ENCODE measurements at regions not wholly inside any gene's neighbourhood (a gene's known extent, or its start where the extent isn't known, plus 50 kb on each side); places are given as distances from the start of the nearest gene placed in this dataset.
A peak's percentile ranks its signal among the peaks of the same experiment; 100 is the strongest.

DNA sequence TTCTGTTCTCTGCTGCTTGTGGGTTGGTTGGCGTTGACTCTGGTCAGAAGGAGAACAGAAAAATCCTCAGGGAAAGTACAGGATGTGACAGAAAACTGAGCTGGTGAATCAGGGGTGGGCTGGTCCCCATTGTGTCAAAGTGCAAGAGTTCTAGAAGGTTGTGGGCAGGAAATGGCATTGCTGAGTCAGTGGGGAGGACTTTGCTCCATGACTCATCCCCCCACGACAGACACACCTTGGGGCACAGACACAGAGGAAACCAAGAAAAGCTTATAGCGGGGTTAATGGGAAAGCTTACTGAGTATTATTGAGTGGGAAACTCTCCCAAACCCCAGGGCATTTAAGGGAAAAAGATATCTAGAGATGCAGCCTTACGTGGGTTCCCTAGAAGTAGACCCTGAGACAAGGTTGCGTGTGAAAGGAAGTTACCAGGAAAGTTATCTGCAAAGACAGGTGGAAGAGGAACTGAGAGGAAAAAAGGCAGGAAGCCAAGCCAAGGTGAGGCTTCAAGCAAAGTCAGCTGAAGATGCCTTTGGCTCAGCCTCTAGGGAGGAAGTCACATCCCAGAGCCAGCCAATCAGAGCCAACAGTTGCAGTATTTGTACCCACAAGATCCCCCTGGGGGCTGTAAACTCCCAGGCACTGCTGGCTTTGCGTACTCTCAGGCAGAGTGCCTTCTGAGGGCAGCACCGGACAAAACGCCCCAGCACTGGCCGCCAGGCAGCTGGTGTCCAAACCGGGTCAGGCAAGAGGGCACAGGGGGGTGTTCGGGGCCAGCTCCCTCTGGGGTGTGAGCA lies 86.4 kb downstream of the FOXL1 start:
- Histone ChIP-seq H3K27ac (peak overlapping the region in 1 of 2 donors; percentile 11), H3K9me3 (no peaks in the 10 kb centered on the region), H3K4me1 (peaks cover 0 to 39% of the 10 kb centered on the region in 2 donors), H3K4me3 (no peak overlapping the region), H3K27me3 (no peaks in the 10 kb centered on the region), H3K36me3 (no peaks in the 10 kb centered on the region)
- TF ChIP-seq, protein P1, sequence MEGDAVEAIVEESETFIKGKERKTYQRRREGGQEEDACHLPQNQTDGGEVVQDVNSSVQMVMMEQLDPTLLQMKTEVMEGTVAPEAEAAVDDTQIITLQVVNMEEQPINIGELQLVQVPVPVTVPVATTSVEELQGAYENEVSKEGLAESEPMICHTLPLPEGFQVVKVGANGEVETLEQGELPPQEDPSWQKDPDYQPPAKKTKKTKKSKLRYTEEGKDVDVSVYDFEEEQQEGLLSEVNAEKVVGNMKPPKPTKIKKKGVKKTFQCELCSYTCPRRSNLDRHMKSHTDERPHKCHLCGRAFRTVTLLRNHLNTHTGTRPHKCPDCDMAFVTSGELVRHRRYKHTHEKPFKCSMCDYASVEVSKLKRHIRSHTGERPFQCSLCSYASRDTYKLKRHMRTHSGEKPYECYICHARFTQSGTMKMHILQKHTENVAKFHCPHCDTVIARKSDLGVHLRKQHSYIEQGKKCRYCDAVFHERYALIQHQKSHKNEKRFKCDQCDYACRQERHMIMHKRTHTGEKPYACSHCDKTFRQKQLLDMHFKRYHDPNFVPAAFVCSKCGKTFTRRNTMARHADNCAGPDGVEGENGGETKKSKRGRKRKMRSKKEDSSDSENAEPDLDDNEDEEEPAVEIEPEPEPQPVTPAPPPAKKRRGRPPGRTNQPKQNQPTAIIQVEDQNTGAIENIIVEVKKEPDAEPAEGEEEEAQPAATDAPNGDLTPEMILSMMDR (IDR thresholded peaks at IDR 0.05), result no peak
- no peak for DNase-seq (ENCODE audit: low spot score)

DNA sequence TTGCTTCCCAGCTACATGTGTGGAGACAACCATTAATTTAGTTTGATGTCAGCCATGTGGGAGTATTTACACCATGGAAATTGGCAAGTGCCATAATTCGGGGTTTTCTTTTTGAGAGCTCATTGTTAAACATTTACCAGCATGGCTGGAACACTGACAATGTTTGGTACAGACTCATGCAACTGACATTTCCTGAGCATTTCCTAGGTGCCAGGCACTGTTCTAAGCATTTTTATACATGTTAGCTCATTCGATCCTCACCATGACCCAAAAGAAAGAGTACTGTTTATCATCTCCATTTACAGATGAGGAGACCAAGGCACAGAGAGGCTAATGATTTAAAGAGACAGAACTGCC lies 86.9 kb downstream of the FOXL1 start:
- Histone ChIP-seq H3K4me1 (peaks cover 0 to 45% of the 10 kb centered on the region in 2 donors), H3K27ac (peak overlapping the region in 1 of 2 donors; percentile 13)
- TF ChIP-seq, protein P1 (IDR thresholded peaks at IDR 0.05), result no peak

DNA sequence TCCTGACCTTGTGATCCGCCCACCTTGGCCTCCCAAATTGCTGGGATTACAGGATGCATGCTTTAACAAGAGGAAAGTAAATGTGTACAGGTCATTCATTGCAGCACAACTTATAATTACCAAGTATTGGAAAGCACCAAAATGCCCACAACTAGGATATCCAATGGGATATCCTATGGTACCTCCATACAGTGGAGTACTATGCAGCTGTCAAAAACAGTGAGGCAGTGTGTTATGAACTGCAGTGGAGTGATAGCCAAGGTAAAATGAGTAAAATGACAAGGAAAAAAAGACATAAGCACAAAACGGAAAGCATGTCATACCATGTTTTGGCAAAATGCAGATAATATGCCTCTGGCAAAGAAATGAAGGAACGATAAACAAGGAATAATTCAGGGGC lies 87.6 kb downstream of the FOXL1 start:
- Histone ChIP-seq H3K27me3 (no peaks in the 10 kb centered on the region), H3K36me3 (no peaks in the 10 kb centered on the region), H3K9me3 (no peaks in the 10 kb centered on the region), H3K27ac (peak overlapping the region in 1 of 2 donors; percentile 13), H3K4me1 (peaks cover 0 to 49% of the 10 kb centered on the region in 2 donors), H3K4me3 (no peak overlapping the region)
- no peak for DNase-seq (ENCODE audit: low spot score)
- TF ChIP-seq, protein P1 (IDR thresholded peaks at IDR 0.05), result no peak

More for the DNA sequence above, 86.9 kb downstream of the FOXL1 start:
- Histone ChIP-seq H3K36me3 (no peaks in the 10 kb centered on the region), H3K9me3 (no peaks in the 10 kb centered on the region), H3K27me3 (no peaks in the 10 kb centered on the region), H3K4me3 (no peak overlapping the region)
- DNase-seq (ENCODE audit: low spot score), result no peak

DNA sequence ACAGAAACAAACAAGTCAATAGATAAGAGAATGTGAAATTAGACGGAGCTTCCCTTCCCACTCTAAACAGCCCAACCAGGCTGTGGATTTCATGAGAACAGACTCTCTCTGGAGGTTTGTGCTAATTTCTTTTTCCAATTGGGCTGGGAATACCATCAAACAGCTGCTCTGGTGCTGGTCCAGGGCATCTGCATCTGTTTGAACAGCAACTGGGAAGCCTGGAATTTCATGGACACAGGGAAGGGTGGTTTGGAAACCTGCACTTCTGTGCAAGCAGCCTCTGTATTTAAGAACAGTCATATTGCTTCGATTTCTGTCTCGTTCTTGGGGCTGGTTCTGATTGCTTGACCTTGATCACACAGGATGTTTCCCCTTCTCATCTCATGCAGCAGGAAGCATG lies 88.7 kb downstream of the FOXL1 start:
- Histone ChIP-seq H3K4me1 (peaks cover 0 to 49% of the 10 kb centered on the region in 2 donors), H3K4me3 (no peak overlapping the region), H3K9me3 (no peaks in the 10 kb centered on the region), H3K36me3 (no peaks in the 10 kb centered on the region), H3K27me3 (no peaks in the 10 kb centered on the region), H3K27ac (peak overlapping the region; percentile 53 to 74)
- TF ChIP-seq, protein P1 (IDR thresholded peaks at IDR 0.05), result no peak
- no peak for DNase-seq (ENCODE audit: low spot score)

DNA sequence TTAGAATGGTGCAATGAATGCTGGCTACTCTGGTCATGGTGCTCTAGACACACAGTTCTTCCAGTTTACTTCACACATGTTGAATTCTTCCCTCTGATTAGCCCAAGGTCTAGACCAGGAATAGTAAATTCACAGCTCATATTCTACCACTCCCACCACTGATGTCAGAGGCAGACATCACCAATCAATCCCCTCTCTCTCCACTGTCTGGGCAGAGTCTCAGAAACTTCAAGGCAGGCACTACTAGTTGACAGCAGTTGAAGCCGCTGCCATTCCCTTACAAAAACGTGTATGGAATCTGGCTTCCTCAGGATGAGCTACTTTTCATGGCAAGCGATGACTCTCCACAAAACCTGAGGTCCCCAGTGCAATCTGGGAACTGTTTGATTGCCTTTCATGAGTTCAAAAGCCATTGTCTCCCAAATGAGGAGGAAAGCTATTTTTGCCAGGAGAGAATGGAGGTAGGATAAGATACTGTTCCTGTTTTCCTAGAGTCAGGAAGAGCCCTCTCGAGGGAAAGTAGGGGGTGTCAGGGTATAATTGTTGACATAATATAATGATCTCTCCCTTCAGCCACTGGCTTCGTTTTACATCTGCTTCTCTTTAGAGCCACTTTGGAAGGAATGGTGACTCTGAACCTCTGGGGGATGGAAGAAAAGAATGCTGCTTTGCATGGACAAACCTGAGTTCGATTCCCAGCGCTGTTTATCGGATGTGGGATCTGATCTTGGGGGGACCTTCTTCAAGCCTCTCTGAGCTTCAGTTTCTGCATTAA lies 90.0 kb downstream of the FOXL1 start:
- TF ChIP-seq, protein P1 (IDR thresholded peaks at IDR 0.05), result no peak
- H3K27ac ChIP-seq, result peak overlapping the region; percentile 64 to 74
- DNase-seq (ENCODE audit: low spot score), result no peak

More for the DNA sequence above, 90.0 kb downstream of the FOXL1 start:
- Histone ChIP-seq H3K4me1 (peaks cover 0 to 49% of the 10 kb centered on the region in 2 donors), H3K36me3 (no peaks in the 10 kb centered on the region), H3K27me3 (no peaks in the 10 kb centered on the region), H3K4me3 (no peak overlapping the region), H3K9me3 (peaks cover 0 to 7% of the 10 kb centered on the region in 2 donors)
